ENCODE measurements at regions not wholly inside any gene's neighbourhood (a gene's known extent, or its start where the extent isn't known, plus 50 kb on each side); places are given as distances from the start of the nearest gene placed in this dataset.

GRCh38 chr4:119697887-119698393 is 69.3 kb upstream of the PDE5A start:
- Mint-ChIP-seq H3K9me3 (no peaks in the 10 kb centered on the region), H3K36me3 (peaks cover 2% of the 10 kb centered on the region), H3K27ac (no peak overlapping the region), H3K4me3 (no peak overlapping the region), H3K4me1 (peaks cover 0 to 4% (median 0%) of the 10 kb centered on the region in 3 donors), H3K27me3 (peaks cover 3% of the 10 kb centered on the region)

GRCh38 chr4:119696963-119697362 is 68.4 kb upstream of the PDE5A start:
- no peak overlapping the region for H3K27ac Mint-ChIP-seq
- H3K4me1 Mint-ChIP-seq = peaks cover 0 to 4% (median 0%) of the 10 kb centered on the region in 3 donors
- no peak overlapping the region for H3K4me3 Mint-ChIP-seq
- peaks cover 2% of the 10 kb centered on the region for H3K36me3 Mint-ChIP-seq
- H3K27me3 Mint-ChIP-seq = peaks cover 5% of the 10 kb centered on the region
- peaks cover 0 to 2% (median 0%) of the 10 kb centered on the region in 3 donors for H3K9me3 Mint-ChIP-seq

GRCh38 chr4:119695216-119695615 is 66.6 kb upstream of the PDE5A start:
- Mint-ChIP-seq H3K4me3 (no peak overlapping the region), H3K27ac (no peak overlapping the region), H3K4me1 (peaks cover 0 to 4% (median 0%) of the 10 kb centered on the region in 3 donors), H3K9me3 (peaks cover 5 to 16% (median 13%) of the 10 kb centered on the region in 3 donors), H3K27me3 (peaks cover 8% of the 10 kb centered on the region), H3K36me3 (peaks cover 2% of the 10 kb centered on the region)

- Mint-ChIP-seq H3K4me1 (peaks cover 0 to 8% (median 0%) of the 10 kb centered on the region in 3 donors), H3K27me3 (peaks cover 12% of the 10 kb centered on the region), H3K36me3 (peaks cover 2% of the 10 kb centered on the region), H3K27ac (no peak overlapping the region), H3K9me3 (peaks cover 6 to 16% (median 14%) of the 10 kb centered on the region in 3 donors), H3K4me3 (no peak overlapping the region)
Measured at GRCh38 chr4:119693126-119693525, 64.5 kb upstream of the PDE5A start.

GRCh38 chr4:119692001-119692400 is 63.4 kb upstream of the PDE5A start:
- Mint-ChIP-seq H3K27ac (no peak overlapping the region), H3K36me3 (peaks cover 2% of the 10 kb centered on the region), H3K4me1 (peaks cover 0 to 6% (median 0%) of the 10 kb centered on the region in 3 donors), H3K27me3 (peaks cover 12% of the 10 kb centered on the region), H3K4me3 (no peak overlapping the region), H3K9me3 (peaks cover 6 to 16% (median 14%) of the 10 kb centered on the region in 3 donors)

- H3K27ac Mint-ChIP-seq = no peak overlapping the region
- no peak overlapping the region for H3K4me3 Mint-ChIP-seq
- H3K36me3 Mint-ChIP-seq = peaks cover 2% of the 10 kb centered on the region
- peaks cover 12% of the 10 kb centered on the region for H3K27me3 Mint-ChIP-seq
- H3K4me1 Mint-ChIP-seq = peaks cover 0 to 4% (median 0%) of the 10 kb centered on the region in 3 donors
- H3K9me3 Mint-ChIP-seq = peaks cover 6 to 19% (median 14%) of the 10 kb centered on the region in 3 donors
Measured at GRCh38 chr4:119690871-119691270, 62.3 kb upstream of the PDE5A start.

GRCh38 chr4:119688446-119688845 is 59.8 kb upstream of the PDE5A start:
- H3K9me3 Mint-ChIP-seq = peaks cover 6 to 19% (median 14%) of the 10 kb centered on the region in 3 donors
- H3K27me3 Mint-ChIP-seq = peaks cover 12% of the 10 kb centered on the region
- peaks cover 2% of the 10 kb centered on the region for H3K36me3 Mint-ChIP-seq
- H3K27ac Mint-ChIP-seq = no peak overlapping the region
- H3K4me1 Mint-ChIP-seq = peaks cover 0 to 4% (median 0%) of the 10 kb centered on the region in 3 donors
- no peak overlapping the region for H3K4me3 Mint-ChIP-seq

- Mint-ChIP-seq H3K36me3 (no peaks in the 10 kb centered on the region), H3K4me1 (peaks cover 0 to 4% (median 0%) of the 10 kb centered on the region in 3 donors), H3K27ac (no peak overlapping the region), H3K9me3 (peaks cover 0 to 3% (median 1%) of the 10 kb centered on the region in 3 donors), H3K4me3 (no peak overlapping the region), H3K27me3 (peaks cover 6% of the 10 kb centered on the region)
Measured at GRCh38 chr4:119684463-119684862, 55.9 kb upstream of the PDE5A start.

GRCh38 chr4:119683518-119683917 is 54.9 kb upstream of the PDE5A start:
- H3K4me1 Mint-ChIP-seq = no peaks in the 10 kb centered on the region
- peaks cover 0 to 3% (median 0%) of the 10 kb centered on the region in 3 donors for H3K9me3 Mint-ChIP-seq
- H3K36me3 Mint-ChIP-seq = no peaks in the 10 kb centered on the region
- H3K4me3 Mint-ChIP-seq = no peak overlapping the region
- H3K27ac Mint-ChIP-seq = no peak overlapping the region
- H3K27me3 Mint-ChIP-seq = peaks cover 2% of the 10 kb centered on the region

GRCh38 chr4:119682099-119682498 is 53.5 kb upstream of the PDE5A start:
- H3K27ac Mint-ChIP-seq = no peak overlapping the region
- peaks cover 0 to 3% (median 0%) of the 10 kb centered on the region in 3 donors for H3K9me3 Mint-ChIP-seq
- H3K4me1 Mint-ChIP-seq = no peaks in the 10 kb centered on the region
- no peak overlapping the region for H3K4me3 Mint-ChIP-seq
- no peaks in the 10 kb centered on the region for H3K36me3 Mint-ChIP-seq
- peaks cover 2% of the 10 kb centered on the region for H3K27me3 Mint-ChIP-seq

- Mint-ChIP-seq H3K4me3 (no peak overlapping the region), H3K9me3 (no peaks in the 10 kb centered on the region), H3K27ac (no peak overlapping the region), H3K27me3 (peaks cover 2% of the 10 kb centered on the region), H3K4me1 (no peaks in the 10 kb centered on the region), H3K36me3 (peaks cover 2% of the 10 kb centered on the region)
Measured at GRCh38 chr4:119679251-119679650, 50.6 kb upstream of the PDE5A start.

- Mint-ChIP-seq H3K4me3 (no peak overlapping the region), H3K9me3 (no peaks in the 10 kb centered on the region), H3K36me3 (peaks cover 2% of the 10 kb centered on the region), H3K27ac (no peak overlapping the region), H3K4me1 (no peaks in the 10 kb centered on the region), H3K27me3 (peaks cover 2% of the 10 kb centered on the region)
Measured at GRCh38 chr4:119678761-119679160, 50.2 kb upstream of the PDE5A start.

Measured in IgD-negative memory B cell (primary cell).